Mesendoderm (in vitro differentiated cells): ENCODE measurements at regions not wholly inside any gene's neighbourhood (a gene's known extent, or its start where the extent isn't known, plus 50 kb on each side); places are given as distances from the start of the nearest gene placed in this dataset. TPM values are rescaled to one million over a fixed set of nuclear protein-coding genes. Genes with fewer than 3 reads are reported as not detected.
"Not testable (repeated sequence)": the region's sequence is repeated elsewhere in the genome, so short reads cannot be mapped to it uniquely, and the experiment has no call there.

Experiments
- DNase-seq: peaks from one replicate; pipeline ENCODE4 v3.0.0; 2013
- H2AK5ac ChIP-seq: 2 replicates; pipeline ENCODE4 v1.6.1; 2013; ENCODE audit warnings: low read length, inconsistent platforms
- H2BK120ac ChIP-seq: 2 replicates; pipeline ENCODE4 v1.6.1; 2013; ENCODE audit warnings: low read depth, mild to moderate bottlenecking, low read length, moderate library complexity, mixed read lengths
- H2BK15ac ChIP-seq: replicated peaks from 2 replicates; pipeline ENCODE4 v1.6.1; 2013; ENCODE audit warnings: low read depth, mild to moderate bottlenecking, moderate library complexity
- H2BK5ac ChIP-seq: 2 replicates; pipeline ENCODE4 v1.6.1; 2013; ENCODE audit warnings: low read length, inconsistent platforms
- H3K18ac ChIP-seq: 2 replicates; pipeline ENCODE4 v1.6.1; 2013; ENCODE audit warnings: mild to moderate bottlenecking, low read length, mixed read lengths
- H3K23ac ChIP-seq: one replicate; pipeline ENCODE4 v1.6.1; 2013; ENCODE audit warnings: low read length
- H3K27ac ChIP-seq: 2 replicates; pipeline ENCODE4 v1.5.1; 2013; ENCODE audit warnings: low read depth, mild to moderate bottlenecking, inconsistent platforms, low read length, moderate library complexity
- H3K27me3 ChIP-seq: 2 replicates; pipeline ENCODE4 v1.6.1; 2013; ENCODE audit warnings: low read length, control low read depth, mild to moderate bottlenecking, inconsistent platforms; ENCODE audit not compliant: insufficient read depth, poor library complexity
- H3K36me3 ChIP-seq: 2 replicates; pipeline ENCODE4 v1.6.1; 2013; ENCODE audit warnings: low read length, inconsistent platforms; ENCODE audit not compliant: control insufficient read depth, insufficient read depth
- H3K4ac ChIP-seq: one replicate; pipeline ENCODE4 v1.6.1; 2013; ENCODE audit warnings: low read depth, mild to moderate bottlenecking, low read length, moderate library complexity
- H3K4me1 ChIP-seq: 2 replicates; pipeline ENCODE4 v1.6.1; 2013; ENCODE audit warnings: low read depth, low read length, inconsistent platforms; ENCODE audit not compliant: control insufficient read depth
- H3K4me2 ChIP-seq: 2 replicates; pipeline ENCODE4 v1.6.1; 2013; ENCODE audit warnings: low read length
- H3K4me3 ChIP-seq: 2 replicates; pipeline ENCODE4 v1.5.1; 2013; ENCODE audit warnings: mild to moderate bottlenecking, low read length
- H3K56ac ChIP-seq: one replicate; pipeline ENCODE4 v1.6.1; 2013; ENCODE audit warnings: low read length
- H3K79me1 ChIP-seq: 2 replicates; pipeline ENCODE4 v1.6.1; 2013; ENCODE audit warnings: low read length, inconsistent platforms
- H3K79me2 ChIP-seq: 2 replicates; pipeline ENCODE4 v1.6.1; 2013; ENCODE audit warnings: mild to moderate bottlenecking, low read length; ENCODE audit not compliant: control insufficient read depth, insufficient read depth
- H3K9ac ChIP-seq: 2 replicates; pipeline ENCODE4 v1.6.1; 2013; ENCODE audit warnings: low read length, inconsistent platforms
- H4K5ac ChIP-seq: one replicate; pipeline ENCODE4 v1.6.1; 2013; ENCODE audit warnings: low read length
- H4K8ac ChIP-seq: one replicate; pipeline ENCODE4 v1.6.1; 2013; ENCODE audit warnings: low read depth, mild to moderate bottlenecking, control low read depth, low read length, moderate library complexity
- WGBS: extraction: QIAGEN DNeasy Blood & Tissue Kit; methylation state at CpG from one replicate; pipeline ENCODE4 v1.1.7; 2013; ENCODE audit warnings: low lambda C conversion rate, missing lambda C conversion rate; ENCODE audit not compliant: insufficient coverage; ENCODE audit errors: extremely low coverage; 5-methylcytosine and 5-hydroxymethylcytosine counted together
- small RNA-seq: library from polyadenylated mRNA; stranded (forward); fragments of <200 nt; extraction: miRNeasy Mini kit (QIAGEN cat#:217004); gene quantifications from one replicate; pipeline ENCODE3, GENCODE V24; 2013; ENCODE audit not compliant: insufficient read depth

- H3K27me3 ChIP-seq, H3K27ac ChIP-seq, H3K79me1 ChIP-seq, H3K9ac ChIP-seq, H2BK120ac ChIP-seq, H3K36me3 ChIP-seq, H3K4ac ChIP-seq, H3K56ac ChIP-seq, H3K4me2 ChIP-seq, H3K23ac ChIP-seq, DNase-seq, H4K8ac ChIP-seq, H2AK5ac ChIP-seq, H3K79me2 ChIP-seq, H2BK15ac ChIP-seq, H4K5ac ChIP-seq, H3K4me3 ChIP-seq, H2BK5ac ChIP-seq, H3K4me1 ChIP-seq, H3K18ac ChIP-seq: not testable (repeated sequence)
- WGBS: no CpG with 5 or more reads among the region's 11 CpGs
Observed at GRCh38 chr16:21333683-21334082, 55.6 kb upstream of the CRYM start.

Small RNA genes lying in the stretch of these regions (small RNA-seq; reads per million reads assigned to genes)
- not detected for gene AC008740.2
